Activated CD8-positive, alpha-beta T cell treated with anti-CD3 and anti-CD28 coated beads for 36 hours (primary cell): ENCODE measurements at regions not wholly inside any gene's neighbourhood (a gene's known extent, or its start where the extent isn't known, plus 50 kb on each side); places are given as distances from the start of the nearest gene placed in this dataset.

Source experiments
- ATAC-seq: fragments of 200-7000 bp; cut with Tn5 transposase; one replicate; pipeline ENCODE4 v1.10.0; 2021; ENCODE audit warnings: mild to moderate bottlenecking, moderate library complexity
- CTCF ChIA-PET: fragments of 350-600 bp; sonication (Branson Sonifier 250); formaldehyde crosslinking; loops from one replicate; lab custom pipeline; 2021; ENCODE audit warnings: antibody characterized with exemption; lab: Charles Lee
- POLR2A ChIA-PET: fragments of 350-600 bp; sonication (Branson Sonifier 250); formaldehyde crosslinking; loops from one replicate; lab custom pipeline; 2021; ENCODE audit warnings: antibody characterized with exemption; lab: Charles Lee
- DNase-seq: peaks from one replicate; pipeline ENCODE4 v3.0.0-alpha.2; 2020
- H3K27ac Mint-ChIP-seq: one replicate; pipeline ENCODE4 v1.8.0; 2021; ENCODE audit warnings: mild to moderate bottlenecking, mixed read lengths
- H3K27me3 Mint-ChIP-seq: one replicate; pipeline ENCODE4 v1.8.0; 2021; ENCODE audit warnings: mixed read lengths
- H3K36me3 Mint-ChIP-seq: one replicate; pipeline ENCODE4 v1.8.0; 2021; ENCODE audit warnings: low read depth, mixed read lengths
- H3K4me1 Mint-ChIP-seq: one replicate; pipeline ENCODE4 v1.8.0; 2021; ENCODE audit warnings: low read depth, mixed read lengths
- H3K4me3 Mint-ChIP-seq: one replicate; pipeline ENCODE4 v1.8.0; 2021; ENCODE audit warnings: mild to moderate bottlenecking, moderate library complexity, mixed read lengths
- H3K9me3 Mint-ChIP-seq: one replicate; pipeline ENCODE4 v1.8.0; 2021; ENCODE audit warnings: mixed read lengths
- CTCF ChIP-seq: fragments of 200-600 bp; IDR thresholded peaks from one replicate; pipeline ENCODE4 v1.8.0; 2022; ENCODE audit warnings: antibody characterized with exemption, mild to moderate bottlenecking
- intact Hi-C: fragments of 100-400 bp; cut with micrococcal nuclease; formaldehyde crosslinking; loops from one replicate; pipeline ENCODE4 v1.10.0; 2022

- Mint-ChIP-seq H3K4me3 (no peak overlapping the region), H3K27ac (no peak overlapping the region), H3K9me3 (no peaks in the 10 kb centered on the region), H3K27me3 (peaks cover 19% of the 10 kb centered on the region), H3K36me3 (no peaks in the 10 kb centered on the region), H3K4me1 (no peaks in the 10 kb centered on the region)
- no peak for DNase-seq
- TF ChIP-seq CTCF, result no peak
- CTCF ChIA-PET, result interaction anchor here (1.4 to 2.1 kb wide), 2 partner anchors 81 to 118 kb away, joined by 4 to 7 read pairs; no protein-coding TSS in a partner anchor
- POLR2A ChIA-PET, result no interaction called here
- intact Hi-C loops, result no loop called here
- no peak for ATAC-seq
These were observed 59.7 kb upstream of the RAD23B start for GRCh38 chr9:107223381-107223780.

- no peak for TF ChIP-seq CTCF
- no peak overlapping the region for H3K4me3 Mint-ChIP-seq
- no peak overlapping the region for H3K27ac Mint-ChIP-seq
- H3K36me3 Mint-ChIP-seq, result no peaks in the 10 kb centered on the region
- no peaks in the 10 kb centered on the region for H3K9me3 Mint-ChIP-seq
- ATAC-seq (no peak), DNase-seq (no peak)
- CTCF ChIA-PET, result interaction anchor here (2.1 kb wide), 1 partner anchor 117 kb away, joined by 7 read pairs; no protein-coding TSS in a partner anchor
- H3K27me3 Mint-ChIP-seq, result peaks cover 17% of the 10 kb centered on the region
- POLR2A ChIA-PET, result no interaction called here
- H3K4me1 Mint-ChIP-seq, result no peaks in the 10 kb centered on the region
- intact Hi-C loops, result no loop called here
These were observed 58.8 kb upstream of the RAD23B start for GRCh38 chr9:107224252-107224651.

- Mint-ChIP-seq H3K4me3 (no peak overlapping the region), H3K9me3 (no peaks in the 10 kb centered on the region), H3K36me3 (no peaks in the 10 kb centered on the region), H3K27me3 (peaks cover 21% of the 10 kb centered on the region), H3K27ac (no peak overlapping the region), H3K4me1 (no peaks in the 10 kb centered on the region)
- intact Hi-C loops, result no loop called here
- no peak for ATAC-seq
- CTCF ChIA-PET, result no interaction called here
- POLR2A ChIA-PET, result no interaction called here
- TF ChIP-seq CTCF, result no peak
- DNase-seq, result no peak
These were observed 56.7 kb upstream of the RAD23B start for GRCh38 chr9:107226421-107226820.

- intact Hi-C loops, result no loop called here
- Mint-ChIP-seq H3K27me3 (peaks cover 19% of the 10 kb centered on the region), H3K36me3 (no peaks in the 10 kb centered on the region), H3K4me3 (no peak overlapping the region), H3K4me1 (no peaks in the 10 kb centered on the region), H3K27ac (no peak overlapping the region), H3K9me3 (no peaks in the 10 kb centered on the region)
- ChIA-PET POLR2A (no interaction called here), CTCF (interaction anchor here (1.0 to 1.2 kb wide), 2 partner anchors 12 to 114 kb away, joined by 3 read pairs; no protein-coding TSS in a partner anchor)
- ATAC-seq, result no peak
- TF ChIP-seq CTCF, result no peak
- no peak for DNase-seq
These were observed 55.3 kb upstream of the RAD23B start for GRCh38 chr9:107227774-107228173.

GRCh38 chr9:107228496-107229039 is 54.5 kb upstream of the RAD23B start:
- CTCF ChIA-PET, result interaction anchor here (1.2 to 1.5 kb wide), 2 partner anchors 13 to 112 kb away, joined by 3 to 4 read pairs; no protein-coding TSS in a partner anchor
- intact Hi-C loops, result no loop called here
- H3K36me3 Mint-ChIP-seq, result no peaks in the 10 kb centered on the region
- H3K27ac Mint-ChIP-seq, result no peak overlapping the region
- ATAC-seq, result no peak
- POLR2A ChIA-PET, result no interaction called here
- peaks cover 19% of the 10 kb centered on the region for H3K27me3 Mint-ChIP-seq
- no peak for TF ChIP-seq CTCF
- no peaks in the 10 kb centered on the region for H3K4me1 Mint-ChIP-seq
- no peak overlapping the region for H3K4me3 Mint-ChIP-seq
- DNase-seq, result no peak
- no peaks in the 10 kb centered on the region for H3K9me3 Mint-ChIP-seq
